Ovary (tissue), 3 donors: ENCODE measurements at regions not wholly inside any gene's neighbourhood (a gene's known extent, or its start where the extent isn't known, plus 50 kb on each side); places are given as distances from the start of the nearest gene placed in this dataset.

Experiments used
- CTCF ChIP-seq, 3 donors: fragments of 450-650 bp in 2 of 3; fragments of 200-600 bp in 1 of 3; IDR thresholded peaks; one replicate each; pipeline versions ENCODE4 v1.5.1 to v1.8.0; 2016 to 2022; ENCODE audit warnings: antibody characterized with exemption in 3 of 3, mild to moderate bottlenecking in 1 of 3
- EP300 ChIP-seq: sonication (generic); formaldehyde crosslinking; IDR thresholded peaks from one replicate; pipeline ENCODE4 v1.6.1; 2017; ENCODE audit warnings: antibody characterized with exemption
- POLR2A ChIP-seq: fragments of 450-650 bp; IDR thresholded peaks from one replicate; pipeline ENCODE4 v1.6.1; 2017; ENCODE audit warnings: antibody characterized with exemption, mild to moderate bottlenecking, moderate library complexity
- donor health status: DM: no; HTN: no; CAD: no.

- no peak for TF ChIP-seq CTCF (IDR thresholded peaks at IDR 0.05)
- TF ChIP-seq POLR2A, result no peak
- TF ChIP-seq EP300, result no peak
Measured at GRCh38 chr14:87102811-87103378, 890.1 kb downstream of the GALC start.
